Middle frontal gyrus (tissue), 1 donor: ENCODE measurements at regions not wholly inside any gene's neighbourhood (a gene's known extent, or its start where the extent isn't known, plus 50 kb on each side); places are given as distances from the start of the nearest gene placed in this dataset.
"Not testable (repeated sequence)": the region's sequence is repeated elsewhere in the genome, so short reads cannot be mapped to it uniquely, and the experiment has no call there.

Source experiments
- DNase-seq: peaks from one replicate; pipeline ENCODE4 v3.0.0-alpha.2; 2015; ENCODE audit warnings: low spot score; ENCODE audit errors: extremely low spot score

- no peak for DNase-seq
These were observed 51.1 kb upstream of the CRY1 start for GRCh38 chr12:107144441-107144840.

- no peak for DNase-seq
These were observed 51.6 kb upstream of the CRY1 start for GRCh38 chr12:107144990-107145389.

GRCh38 chr12:107145397-107145796, 52.0 kb upstream of the CRY1 start:
- DNase-seq = no peak

GRCh38 chr12:107148107-107148506, 54.8 kb upstream of the CRY1 start:
- DNase-seq = no peak

GRCh38 chr12:107152315-107152714, 59.0 kb upstream of the CRY1 start:
- no peak for DNase-seq

- no peak for DNase-seq
These were observed 66.1 kb upstream of the CRY1 start for GRCh38 chr12:107159384-107159900.

GRCh38 chr12:107163413-107163812, 70.1 kb upstream of the CRY1 start:
- DNase-seq = no peak

- DNase-seq = no peak
These were observed 71.0 kb upstream of the CRY1 start for GRCh38 chr12:107164392-107164791.

- DNase-seq = no peak
These were observed 72.2 kb upstream of the CRY1 start for GRCh38 chr12:107165581-107165980.

GRCh38 chr12:107167756-107168155, 74.4 kb upstream of the CRY1 start:
- DNase-seq = no peak

- DNase-seq = no peak
These were observed 75.9 kb upstream of the CRY1 start for GRCh38 chr12:107169200-107169599.

GRCh38 chr12:107178776-107179175, 85.4 kb upstream of the CRY1 start:
- no peak for DNase-seq

GRCh38 chr12:107179871-107180270, 86.5 kb upstream of the CRY1 start:
- no peak for DNase-seq

GRCh38 chr12:107180272-107180671, 86.9 kb upstream of the CRY1 start:
- no peak for DNase-seq

GRCh38 chr12:107184359-107184930, 91.1 kb upstream of the CRY1 start:
- DNase-seq = no peak

GRCh38 chr12:107196681-107197080, 103.3 kb upstream of the CRY1 start:
- no peak for DNase-seq

GRCh38 chr12:107200394-107200793, 107.0 kb upstream of the CRY1 start:
- DNase-seq = no peak

- DNase-seq = no peak
These were observed 114.7 kb upstream of the CRY1 start for GRCh38 chr12:107207931-107208525.

- not testable (repeated sequence) for DNase-seq
These were observed 116.4 kb upstream of the CRY1 start for GRCh38 chr12:107209700-107210099.

GRCh38 chr12:107214373-107214773, 121.0 kb upstream of the CRY1 start:
- not testable (repeated sequence) for DNase-seq

GRCh38 chr12:107216411-107216810, 123.1 kb upstream of the CRY1 start:
- not testable (repeated sequence) for DNase-seq

GRCh38 chr12:107219301-107219700, 126.0 kb upstream of the CRY1 start:
- DNase-seq = no peak

GRCh38 chr12:107221913-107222312, 128.6 kb upstream of the CRY1 start:
- no peak for DNase-seq
